Transverse colon (tissue), 4 donors: ENCODE measurements at regions not wholly inside any gene's neighbourhood (a gene's known extent, or its start where the extent isn't known, plus 50 kb on each side); places are given as distances from the start of the nearest gene placed in this dataset.

Source experiments
- DNase-seq: peaks from one replicate; pipeline ENCODE4 v3.0.0-alpha.2; 2019
- H3K27ac ChIP-seq, 4 donors: fragments of 200-600 bp; sonication (generic); 2 replicates each; pipeline ENCODE4 v1.5.1; 2016 to 2018; ENCODE audit warnings: inconsistent platforms in 4 of 4
- H3K27me3 ChIP-seq: fragments of 200-600 bp; sonication (generic); 2 replicates; pipeline ENCODE4 v1.5.1; 2017; ENCODE audit warnings: inconsistent platforms
- H3K36me3 ChIP-seq, 4 donors: fragments of 200-600 bp; sonication (generic); 2 replicates each; pipeline ENCODE4 v1.5.1; 2017 to 2019; ENCODE audit warnings: inconsistent platforms in 4 of 4
- H3K4me1 ChIP-seq, 4 donors: fragments of 200-600 bp; sonication (generic); 2 replicates each; pipeline ENCODE4 v1.5.1; 2017 to 2020; ENCODE audit warnings: inconsistent platforms in 4 of 4
- H3K4me3 ChIP-seq, 4 donors: fragments of 200-600 bp; sonication (generic); 1 replicate in 1 of 4; 2 replicates in 3 of 4; pipeline versions ENCODE4 v1.5.1 to v1.6.1; 2017 to 2019; ENCODE audit warnings: inconsistent platforms in 4 of 4
- H3K9me3 ChIP-seq, 2 donors: fragments of 200-600 bp; sonication (generic); 2 replicates each; pipeline ENCODE4 v1.5.1; 2017 to 2019; ENCODE audit warnings: inconsistent platforms in 2 of 2
- EP300 ChIP-seq: sonication (generic); formaldehyde crosslinking; IDR thresholded peaks from one replicate; pipeline ENCODE4 v1.6.1; 2017; ENCODE audit warnings: antibody characterized with exemption, low read depth
- POLR2A ChIP-seq: fragments of 450-650 bp; IDR thresholded peaks from one replicate; pipeline ENCODE4 v1.6.1; 2016; ENCODE audit warnings: antibody characterized with exemption, mild to moderate bottlenecking, moderate library complexity
- POLR2AphosphoS5 ChIP-seq, 3 donors: sonication (generic); formaldehyde crosslinking; IDR thresholded peaks; one replicate each; pipeline ENCODE4 v1.6.1; 2016; ENCODE audit warnings: antibody characterized with exemption in 3 of 3
- WGBS, 2 donors: methylation state at CpG; one replicate each; pipeline ENCODE4 v1.1.5; 2018; ENCODE audit warnings: low coverage in 1 of 2; 5-methylcytosine and 5-hydroxymethylcytosine counted together
- in situ Hi-C, 4 donors: fragments of 200-750 bp; cut with MboI; loops; one replicate each; pipeline versions ENCODE4 v1.15.0 to v1.15.1; 2017; ENCODE audit warnings: low sequenced_read_pairs in 3 of 4, low pct_ligation_motif_present in 1 of 4, low pct_unique_long_range_greater_than_20kb in 1 of 4
- intact Hi-C: fragments of 100-400 bp; cut with DNase I; formaldehyde crosslinking; loops from one replicate; pipeline ENCODE4 v1.15.1; 2023; ENCODE audit warnings: low total_unique reads
- TF ChIP-seq, protein P1 (sequence below), 5 experiments: fragments of 200-600 bp in 3 of 5; fragments of 450-650 bp in 2 of 5; sonication (generic) in 3 of 5; IDR thresholded peaks; 1 replicate in 2 of 5; 2 replicates in 3 of 5; pipeline ENCODE4 v1.5.1; 2016 to 2017; ENCODE audit warnings: antibody characterized with exemption in 5 of 5, inconsistent platforms in 3 of 5, mild to moderate bottlenecking in 2 of 5, moderate library complexity in 1 of 5

DNA sequence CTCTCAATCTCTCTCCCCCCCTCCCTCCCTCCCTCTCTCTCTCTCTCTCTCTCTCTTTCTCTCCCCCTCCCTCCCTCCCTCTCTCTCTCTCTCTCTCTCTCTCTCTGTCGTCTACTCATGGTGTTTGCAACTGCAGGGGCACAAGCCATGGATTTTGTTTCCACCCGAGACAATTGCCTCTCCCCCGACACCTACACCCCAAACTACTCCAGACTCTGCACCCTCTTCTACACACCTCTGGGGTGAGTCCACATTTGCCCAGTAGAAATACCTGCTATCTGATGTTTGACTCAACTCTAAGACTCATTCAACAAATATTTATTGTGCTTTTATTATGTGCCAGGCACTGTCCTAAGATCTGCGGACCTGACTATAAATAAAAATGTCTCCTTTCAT, 93.7 kb downstream of the TMEM17 start:
- H3K36me3 ChIP-seq, result no peaks in the 10 kb centered on the region
- in situ Hi-C loops, result loop anchor here (5.0 to 25.0 kb wide), 7 partner anchors 208 to 498 kb away; no protein-coding TSS in a partner anchor

DNA sequence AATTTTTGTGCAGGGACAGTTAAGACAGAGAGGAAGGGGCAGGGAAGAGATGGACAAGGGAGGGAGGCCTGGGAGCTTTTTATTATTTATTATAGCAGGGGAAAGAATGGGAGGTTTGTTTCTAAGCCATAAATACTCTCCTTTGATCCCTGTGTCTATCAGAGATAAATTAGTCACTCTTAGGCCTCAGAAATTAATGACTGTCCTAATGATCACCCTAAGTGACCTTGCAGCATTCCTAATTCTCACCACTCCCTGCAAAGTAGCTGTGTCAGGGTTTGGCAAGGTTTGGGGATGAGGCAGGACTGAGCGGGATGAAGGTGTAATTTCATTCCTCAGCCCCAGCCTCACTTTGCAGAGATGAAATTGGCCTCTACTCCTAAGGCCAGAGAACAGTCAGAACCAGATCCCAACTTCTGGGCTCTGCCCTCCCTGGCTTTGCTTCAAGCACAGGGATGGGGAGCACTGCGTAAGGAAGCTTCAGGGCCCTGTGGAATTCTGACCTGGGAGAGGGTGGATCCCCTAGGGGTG, 95.0 kb downstream of the TMEM17 start:
- intact Hi-C loops, result loop anchor here (10.0 kb wide), 1 partner anchor 216 kb away; the partner anchor contains the start of gene B3GNT2
- TF ChIP-seq, protein P1, sequence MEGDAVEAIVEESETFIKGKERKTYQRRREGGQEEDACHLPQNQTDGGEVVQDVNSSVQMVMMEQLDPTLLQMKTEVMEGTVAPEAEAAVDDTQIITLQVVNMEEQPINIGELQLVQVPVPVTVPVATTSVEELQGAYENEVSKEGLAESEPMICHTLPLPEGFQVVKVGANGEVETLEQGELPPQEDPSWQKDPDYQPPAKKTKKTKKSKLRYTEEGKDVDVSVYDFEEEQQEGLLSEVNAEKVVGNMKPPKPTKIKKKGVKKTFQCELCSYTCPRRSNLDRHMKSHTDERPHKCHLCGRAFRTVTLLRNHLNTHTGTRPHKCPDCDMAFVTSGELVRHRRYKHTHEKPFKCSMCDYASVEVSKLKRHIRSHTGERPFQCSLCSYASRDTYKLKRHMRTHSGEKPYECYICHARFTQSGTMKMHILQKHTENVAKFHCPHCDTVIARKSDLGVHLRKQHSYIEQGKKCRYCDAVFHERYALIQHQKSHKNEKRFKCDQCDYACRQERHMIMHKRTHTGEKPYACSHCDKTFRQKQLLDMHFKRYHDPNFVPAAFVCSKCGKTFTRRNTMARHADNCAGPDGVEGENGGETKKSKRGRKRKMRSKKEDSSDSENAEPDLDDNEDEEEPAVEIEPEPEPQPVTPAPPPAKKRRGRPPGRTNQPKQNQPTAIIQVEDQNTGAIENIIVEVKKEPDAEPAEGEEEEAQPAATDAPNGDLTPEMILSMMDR (IDR thresholded peaks at IDR 0.05), result no peak
- no peak for TF ChIP-seq EP300
- no peak for TF ChIP-seq POLR2A
- TF ChIP-seq POLR2AphosphoS5 (IDR thresholded peaks at IDR 0.05), result no peak
- Histone ChIP-seq H3K9me3 (no peaks in the 10 kb centered on the region), H3K36me3 (no peaks in the 10 kb centered on the region), H3K27me3 (no peaks in the 10 kb centered on the region), H3K4me3 (no peak overlapping the region), H3K27ac (peak overlapping the region; percentile 46 to 86 (median 64)), H3K4me1 (peaks cover 9 to 19% (median 13%) of the 10 kb centered on the region in 4 donors)
- DNase-seq, result no peak
- in situ Hi-C loops, result loop anchor here (5.0 to 25.0 kb wide), 7 partner anchors 206 to 496 kb away; no protein-coding TSS in a partner anchor
- WGBS, 2 donors, result 77% methylated on average over 2 of the region's 2 CpGs; no CpG with 5 or more reads in 1 of the 2 donors

More for the DNA sequence above, 93.7 kb downstream of the TMEM17 start:
- Histone ChIP-seq H3K27me3 (no peaks in the 10 kb centered on the region), H3K9me3 (no peaks in the 10 kb centered on the region), H3K4me1 (peaks cover 9 to 19% (median 13%) of the 10 kb centered on the region in 4 donors), H3K4me3 (no peak overlapping the region), H3K27ac (no peak overlapping the region)
- intact Hi-C loops, result loop anchor here (10.0 kb wide), 1 partner anchor 218 kb away; the partner anchor contains the start of gene B3GNT2
- no peak for DNase-seq
- TF ChIP-seq POLR2AphosphoS5 (IDR thresholded peaks at IDR 0.05) (no peak), EP300 (no peak)
- TF ChIP-seq, protein P1 (IDR thresholded peaks at IDR 0.05), result peak in 1 of 5 experiments; percentile 47
- WGBS, 2 donors, result 31 to 37% methylated on average over 3 to 4 of the region's 4 CpGs

GRCh38 chr2:62410015-62410453, 96.0 kb downstream of the TMEM17 start:
- Histone ChIP-seq H3K27ac (no peak overlapping the region), H3K36me3 (no peaks in the 10 kb centered on the region), H3K27me3 (no peaks in the 10 kb centered on the region), H3K9me3 (no peaks in the 10 kb centered on the region), H3K4me1 (peaks cover 9 to 19% (median 13%) of the 10 kb centered on the region in 4 donors), H3K4me3 (no peak overlapping the region)
- WGBS, 2 donors, result 85 to 89% methylated on average over 8 to 9 of the region's 9 CpGs
- no peak for DNase-seq
- intact Hi-C loops, result loop anchor here (10.0 kb wide), 1 partner anchor 215 kb away; the partner anchor contains the start of gene B3GNT2
- in situ Hi-C loops, result loop anchor here (5.0 to 25.0 kb wide), 7 partner anchors 205 to 495 kb away; no protein-coding TSS in a partner anchor
- TF ChIP-seq, protein P1 (IDR thresholded peaks at IDR 0.05), result no peak
- no peak for TF ChIP-seq POLR2A
- TF ChIP-seq EP300, result no peak
- TF ChIP-seq POLR2AphosphoS5 (IDR thresholded peaks at IDR 0.05), result no peak

DNA sequence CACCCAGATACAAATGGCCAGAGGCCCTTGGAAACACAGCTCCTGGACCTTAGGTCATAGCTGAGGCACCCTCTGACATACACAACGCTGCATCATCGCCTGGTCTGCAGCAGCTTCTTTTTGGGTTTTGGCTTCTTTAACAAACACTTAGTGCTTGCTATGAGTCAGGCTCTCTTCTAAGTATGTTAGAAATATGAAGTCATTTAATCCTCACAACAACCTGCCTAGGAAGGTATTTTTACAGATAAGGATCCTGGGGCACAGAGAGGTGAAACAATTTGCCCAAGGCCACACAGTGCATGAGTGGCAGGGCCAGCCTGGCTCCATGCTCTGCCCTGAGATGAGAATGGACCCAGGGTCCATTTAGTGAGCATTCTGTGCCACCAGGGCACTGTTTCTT, 96.6 kb downstream of the TMEM17 start:
- Histone ChIP-seq H3K27ac (no peak overlapping the region), H3K27me3 (no peaks in the 10 kb centered on the region), H3K4me3 (no peak overlapping the region), H3K4me1 (peaks cover 9 to 19% (median 13%) of the 10 kb centered on the region in 4 donors), H3K36me3 (no peaks in the 10 kb centered on the region), H3K9me3 (no peaks in the 10 kb centered on the region)
- WGBS, 2 donors, result 80 to 90% methylated on average over 2 of the region's 2 CpGs
- no peak for DNase-seq
- TF ChIP-seq EP300 (no peak), POLR2AphosphoS5 (IDR thresholded peaks at IDR 0.05) (no peak)
- intact Hi-C loops, result no loop called here
- in situ Hi-C loops, result loop anchor here in 2 of 4 donors (10.0 to 25.0 kb wide), 2 partner anchors 415 to 422 kb away; no protein-coding TSS in a partner anchor
